A549 (cell line): ENCODE measurements at regions not wholly inside any gene's neighbourhood (a gene's known extent, or its start where the extent isn't known, plus 50 kb on each side); places are given as distances from the start of the nearest gene placed in this dataset.

Experiments
- CTCF ChIP-seq: fragments of >200 bp; sonication (Bioruptor Twin); formaldehyde crosslinking; IDR thresholded peaks from 3 replicates; pipeline ENCODE4 v1.5.1; 2016
- ESRRA ChIP-seq: fragments of 150-350 bp; IDR thresholded peaks from 2 replicates; pipeline ENCODE4 v1.6.1; 2014; ENCODE audit warnings: mild to moderate bottlenecking, low read length, borderline replicate concordance
- FOSL2 ChIP-seq, 2 experiments: fragments of 450-650 bp in 1 of 2; fragments of >200 bp in 1 of 2; sonication (Bioruptor Twin) in 1 of 2; formaldehyde crosslinking; IDR thresholded peaks; 2 replicates each; pipeline versions ENCODE4 v1.5.0 to v1.6.1; 2016 to 2020; ENCODE audit warnings: mild to moderate bottlenecking in 1 of 2, moderate library complexity in 1 of 2
- MAZ ChIP-seq: fragments of 150-350 bp; IDR thresholded peaks from 2 replicates; pipeline ENCODE4 v1.6.1; 2014; ENCODE audit warnings: antibody characterized with exemption, low read depth, low read length, borderline replicate concordance
- POLR2A ChIP-seq: IDR thresholded peaks from 2 replicates; pipeline ENCODE4 v1.6.1; 2012; ENCODE audit warnings: mild to moderate bottlenecking, low read length
- SMC3 ChIP-seq: fragments of >200 bp; sonication (Bioruptor Twin); formaldehyde crosslinking; IDR thresholded peaks from 3 replicates; pipeline ENCODE4 v1.6.1; 2018; ENCODE audit warnings: inconsistent platforms

GRCh38 chr4:145279122-145279960, 99.0 kb upstream of the OTUD4 start:
- TF ChIP-seq CTCF (no peak), MAZ (no peak), ESRRA (no peak), SMC3 (no peak), POLR2A (no peak), FOSL2 (IDR thresholded peaks at IDR 0.05) (no peak), FOSL2 (CRISPR knock-in tag; IDR thresholded peaks at IDR 0.05) (no peak)
